WI38 (cell line): ENCODE measurements at regions not wholly inside any gene's neighbourhood (a gene's known extent, or its start where the extent isn't known, plus 50 kb on each side); places are given as distances from the start of the nearest gene placed in this dataset.

Experiments
- H3K4me3 ChIP-seq: 2 replicates; pipeline ENCODE4 v1.5.1; 2011; ENCODE audit warnings: low read depth, mild to moderate bottlenecking, control low read depth, low read length
- TF ChIP-seq, protein P1 (sequence below): IDR thresholded peaks from 2 replicates; pipeline ENCODE4 v1.5.1; 2012; ENCODE audit warnings: low read depth, mild to moderate bottlenecking, control low read depth, low read length

DNA sequence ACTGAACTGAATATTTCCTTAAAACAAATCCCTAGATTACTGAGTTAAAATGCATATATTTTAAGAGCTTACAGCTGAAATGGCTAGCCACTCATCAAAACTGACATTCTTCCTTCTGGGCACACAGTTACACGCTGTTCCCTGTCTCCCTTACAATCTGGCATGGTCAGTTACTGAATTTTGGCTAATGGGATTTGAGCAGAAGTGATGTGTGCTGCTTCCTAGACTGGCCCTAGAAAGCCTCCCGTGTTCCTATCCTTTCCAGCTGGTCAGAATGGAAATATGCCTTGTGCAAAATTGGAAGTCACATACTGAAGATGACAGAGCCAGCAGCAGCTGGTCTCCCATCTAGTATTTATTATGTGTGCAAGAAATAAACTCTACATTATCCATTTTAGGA, 128.7 kb upstream of the NAMPT start:
- no peak overlapping the region for H3K4me3 ChIP-seq
- TF ChIP-seq, protein P1, sequence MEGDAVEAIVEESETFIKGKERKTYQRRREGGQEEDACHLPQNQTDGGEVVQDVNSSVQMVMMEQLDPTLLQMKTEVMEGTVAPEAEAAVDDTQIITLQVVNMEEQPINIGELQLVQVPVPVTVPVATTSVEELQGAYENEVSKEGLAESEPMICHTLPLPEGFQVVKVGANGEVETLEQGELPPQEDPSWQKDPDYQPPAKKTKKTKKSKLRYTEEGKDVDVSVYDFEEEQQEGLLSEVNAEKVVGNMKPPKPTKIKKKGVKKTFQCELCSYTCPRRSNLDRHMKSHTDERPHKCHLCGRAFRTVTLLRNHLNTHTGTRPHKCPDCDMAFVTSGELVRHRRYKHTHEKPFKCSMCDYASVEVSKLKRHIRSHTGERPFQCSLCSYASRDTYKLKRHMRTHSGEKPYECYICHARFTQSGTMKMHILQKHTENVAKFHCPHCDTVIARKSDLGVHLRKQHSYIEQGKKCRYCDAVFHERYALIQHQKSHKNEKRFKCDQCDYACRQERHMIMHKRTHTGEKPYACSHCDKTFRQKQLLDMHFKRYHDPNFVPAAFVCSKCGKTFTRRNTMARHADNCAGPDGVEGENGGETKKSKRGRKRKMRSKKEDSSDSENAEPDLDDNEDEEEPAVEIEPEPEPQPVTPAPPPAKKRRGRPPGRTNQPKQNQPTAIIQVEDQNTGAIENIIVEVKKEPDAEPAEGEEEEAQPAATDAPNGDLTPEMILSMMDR: no peak

DNA sequence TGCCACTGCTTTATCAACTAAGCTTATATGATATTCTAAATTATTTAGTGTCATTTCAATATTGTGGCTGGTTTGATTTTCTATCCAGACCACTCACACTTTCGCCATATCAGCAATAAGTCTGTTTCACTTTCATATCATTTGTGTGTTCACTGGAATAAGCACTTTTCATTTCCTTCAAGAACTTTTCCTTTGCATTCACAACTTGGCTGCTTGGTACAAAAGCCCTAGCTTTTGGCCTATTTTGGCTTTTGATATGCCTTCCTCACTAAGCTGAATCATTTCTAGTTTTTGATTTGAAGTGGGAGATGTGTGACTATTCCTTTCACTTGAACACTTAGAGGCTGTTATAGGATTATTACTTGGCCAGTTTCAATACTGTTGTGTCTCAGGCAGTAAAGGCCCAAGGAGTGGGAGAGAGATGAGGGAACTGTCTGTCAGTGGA, 120.9 kb upstream of the NAMPT start:
- TF ChIP-seq, protein P1: no peak
- H3K4me3 ChIP-seq: no peak overlapping the region

DNA sequence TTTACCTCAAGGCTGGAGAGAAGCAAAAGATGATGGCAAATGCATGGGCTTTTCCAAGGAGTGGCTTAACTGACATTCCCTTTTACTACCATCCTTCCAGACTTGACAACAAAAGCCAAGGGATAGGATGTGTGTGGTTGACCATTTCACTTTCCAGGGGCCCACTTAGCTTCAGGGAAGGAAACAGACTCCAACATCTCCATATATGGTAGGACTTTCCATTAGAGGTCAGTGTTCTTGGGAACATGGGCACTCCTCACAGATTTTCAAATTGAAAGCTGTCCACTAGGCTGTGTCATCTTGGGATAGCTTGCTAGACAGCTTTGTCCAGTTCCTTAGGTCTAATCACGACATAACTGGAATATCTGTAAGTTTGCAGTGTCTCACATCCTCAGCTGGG, 118.1 kb upstream of the NAMPT start:
- TF ChIP-seq, protein P1: no peak
- no peak overlapping the region for H3K4me3 ChIP-seq

DNA sequence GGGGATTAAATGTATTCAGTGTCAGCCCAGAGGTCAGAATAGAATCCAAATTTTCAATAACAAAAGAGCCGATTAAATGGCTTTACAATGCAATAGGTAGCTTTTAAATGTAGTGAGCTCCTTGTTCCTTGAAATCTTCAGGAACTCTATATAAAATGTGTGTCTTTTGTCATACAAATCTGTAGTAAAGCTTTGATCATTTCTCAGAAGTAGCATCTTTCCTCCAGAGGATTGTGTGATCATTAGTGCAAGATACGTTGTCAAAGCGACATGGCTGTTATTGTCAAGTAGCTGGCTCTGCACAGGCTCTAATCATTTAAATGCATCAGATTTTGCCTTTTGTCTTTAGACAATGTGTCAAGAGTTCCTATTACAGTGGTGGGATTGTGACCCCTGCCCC, 116.1 kb upstream of the NAMPT start:
- TF ChIP-seq, protein P1: no peak
- no peak overlapping the region for H3K4me3 ChIP-seq

DNA sequence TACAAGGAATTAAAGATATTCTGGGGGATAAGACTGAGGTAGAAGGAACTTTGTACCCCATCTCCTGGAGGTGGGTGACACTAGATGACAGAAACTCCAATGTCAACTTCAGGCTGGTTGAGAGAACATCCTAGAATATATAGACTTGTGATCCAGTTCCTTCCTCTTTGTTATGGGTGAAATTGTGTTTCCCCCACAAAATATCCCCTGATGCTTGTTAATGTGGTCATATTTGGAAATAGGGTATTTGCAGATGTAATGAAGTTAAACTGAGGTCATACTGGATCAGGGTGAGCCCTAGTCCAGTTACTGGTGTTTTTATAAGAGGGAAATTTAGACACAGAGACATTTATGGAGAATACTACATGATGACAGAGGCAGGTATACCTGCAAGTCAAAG, 114.0 kb upstream of the NAMPT start:
- H3K4me3 ChIP-seq: no peak overlapping the region
- TF ChIP-seq, protein P1: no peak

DNA sequence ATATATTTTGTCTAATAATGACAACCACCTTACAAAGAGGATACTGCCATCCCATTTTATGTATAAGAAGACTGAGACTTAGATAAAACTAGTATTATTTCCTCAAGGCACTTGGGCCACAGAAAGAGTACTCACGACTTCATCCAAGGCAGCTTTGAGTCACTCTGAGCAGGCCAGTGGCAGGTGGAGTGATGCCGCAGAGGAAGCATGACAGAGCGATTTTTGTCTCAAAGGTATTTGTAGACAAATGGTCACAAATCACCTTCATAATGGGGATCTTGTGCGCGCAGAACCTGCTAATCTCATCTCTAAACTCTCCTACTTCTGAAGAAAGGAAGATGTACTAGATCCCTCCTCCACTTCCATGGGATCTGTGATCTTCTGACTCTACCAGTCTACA, 113.2 kb upstream of the NAMPT start:
- TF ChIP-seq, protein P1: no peak
- H3K4me3 ChIP-seq: no peak overlapping the region

DNA sequence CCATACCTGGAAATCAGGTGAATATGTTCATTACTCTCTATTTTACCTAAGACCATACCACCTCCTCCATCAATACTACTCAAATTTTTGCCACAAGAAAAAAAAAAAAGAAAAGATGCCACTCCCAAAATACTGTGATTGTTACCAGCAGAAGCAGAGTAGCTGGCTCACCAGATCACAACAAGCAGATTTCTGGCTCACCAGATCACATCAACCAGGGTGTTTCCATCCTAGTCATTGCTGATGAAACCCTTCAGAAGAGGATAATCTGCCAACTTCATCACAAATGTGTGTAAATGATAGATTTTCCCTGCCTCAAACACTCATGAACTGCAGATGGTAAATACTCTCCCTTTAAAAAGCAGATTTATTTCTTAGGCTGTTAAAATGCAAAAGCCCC, 109.7 kb upstream of the NAMPT start:
- TF ChIP-seq, protein P1: no peak

More for the DNA sequence above, 109.7 kb upstream of the NAMPT start:
- H3K4me3 ChIP-seq: no peak overlapping the region
